ENCODE measurements at regions not wholly inside any gene's neighbourhood (a gene's known extent, or its start where the extent isn't known, plus 50 kb on each side); places are given as distances from the start of the nearest gene placed in this dataset.

DNA sequence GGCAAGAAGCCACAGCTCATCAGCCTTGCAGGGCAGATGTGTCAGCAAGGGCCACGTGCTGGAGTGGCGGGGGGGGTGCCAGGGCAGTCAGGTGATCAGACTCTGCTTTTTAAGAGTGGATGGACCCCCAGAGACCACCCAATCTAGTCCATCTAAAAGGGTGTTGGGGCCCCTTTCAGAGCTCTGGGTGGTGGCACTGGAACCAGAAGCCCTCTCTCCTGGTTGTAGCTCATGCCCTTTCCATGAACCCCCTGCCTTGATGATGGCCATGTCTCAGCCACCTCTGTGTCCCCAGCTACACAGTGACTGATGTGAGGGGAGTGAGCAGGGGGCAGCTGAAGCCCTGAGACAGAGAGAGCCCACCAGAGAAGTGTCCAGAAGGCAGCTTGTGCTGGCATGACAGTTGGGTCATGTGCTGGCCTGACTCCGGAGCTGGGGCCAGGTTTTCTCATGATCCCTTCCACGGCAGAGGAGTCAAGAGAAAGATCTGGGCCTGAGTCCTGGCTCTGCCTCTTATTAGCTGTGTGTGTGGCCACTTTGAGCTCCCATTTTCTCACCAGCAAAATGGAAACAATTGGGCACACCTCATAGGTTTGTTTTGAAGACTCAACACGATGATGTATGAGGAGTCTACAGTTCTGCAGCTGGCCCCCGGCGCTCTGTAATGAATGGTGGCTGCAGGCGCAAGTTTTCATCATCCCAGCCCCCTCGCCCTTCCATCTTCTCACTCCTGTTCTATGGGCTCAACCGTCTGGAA is 195.7 kb downstream of the ZFP36L2 start:
- no peaks in the 10 kb centered on the region for H3K27me3 ChIP-seq (ENCODE audit: control insufficient read depth, insufficient read depth, low read length)
- H3K36me3 ChIP-seq (ENCODE audit: insufficient read depth, low read length) = no peaks in the 10 kb centered on the region
- H3K4me3 ChIP-seq (ENCODE audit: low read length) = no peak overlapping the region
- H3K4me1 ChIP-seq (ENCODE audit: control insufficient read depth, insufficient read depth, low read length) = peaks cover 13% of the 10 kb centered on the region
- H3K9me3 ChIP-seq (replicated peaks; ENCODE audit: low read length) = no peaks in the 10 kb centered on the region
- H3K4me2 ChIP-seq (ENCODE audit: low read length) = no peak overlapping the region
- no peak overlapping the region for H3K9ac ChIP-seq (ENCODE audit: low read depth, low read length)

DNA sequence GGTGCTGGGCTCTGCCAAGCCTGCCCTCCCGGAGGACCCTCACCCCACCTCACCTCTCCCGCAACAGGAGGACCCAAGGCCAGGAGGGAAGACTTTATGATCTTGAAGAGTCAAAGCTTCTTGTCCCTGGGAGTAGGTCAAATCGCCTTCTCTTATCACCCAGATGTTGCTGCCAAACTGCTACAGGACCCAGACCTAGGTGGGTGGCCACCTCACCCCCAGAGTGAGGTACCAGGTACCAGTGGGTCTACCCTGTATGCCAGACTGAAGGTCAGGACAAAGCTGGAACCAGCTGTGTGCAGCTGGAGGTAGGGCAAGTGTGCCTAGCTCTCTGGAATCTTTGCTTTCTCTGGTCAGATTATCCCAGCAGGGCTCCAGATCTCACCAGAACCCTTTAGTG is 197.2 kb downstream of the ZFP36L2 start:
- Histone ChIP-seq H3K4me1 (ENCODE audit: control insufficient read depth, insufficient read depth, low read length) (peaks cover 23% of the 10 kb centered on the region), H3K4me2 (ENCODE audit: low read length) (no peak overlapping the region), H3K36me3 (ENCODE audit: insufficient read depth, low read length) (no peaks in the 10 kb centered on the region), H3K9ac (ENCODE audit: low read depth, low read length) (no peak overlapping the region), H3K4me3 (ENCODE audit: low read length) (no peak overlapping the region), H3K9me3 (replicated peaks; ENCODE audit: low read length) (no peaks in the 10 kb centered on the region), H3K27me3 (ENCODE audit: control insufficient read depth, insufficient read depth, low read length) (no peaks in the 10 kb centered on the region)

DNA sequence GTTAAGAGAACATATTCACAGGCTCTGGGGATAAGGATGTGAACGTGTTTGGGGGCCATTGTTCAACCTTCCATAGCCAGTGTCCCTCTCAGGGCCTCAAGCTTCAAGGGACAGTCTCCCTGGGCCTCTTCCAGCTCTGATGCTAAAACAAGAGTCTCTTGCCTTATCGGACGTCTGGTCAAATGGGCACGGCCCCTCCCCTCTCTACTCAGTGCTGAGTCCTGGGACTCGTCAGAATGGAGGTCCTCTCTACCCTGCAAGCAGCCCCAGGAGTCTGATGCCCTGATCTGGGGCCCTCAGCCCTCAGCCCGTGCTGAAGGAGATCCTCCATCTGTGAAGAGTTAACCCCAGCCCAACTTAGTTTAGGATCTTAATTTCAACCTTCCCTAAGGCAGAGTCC is 198.2 kb downstream of the ZFP36L2 start:
- Histone ChIP-seq H3K9me3 (replicated peaks; ENCODE audit: low read length) (no peaks in the 10 kb centered on the region), H3K4me1 (ENCODE audit: control insufficient read depth, insufficient read depth, low read length) (peaks cover 23% of the 10 kb centered on the region)

DNA sequence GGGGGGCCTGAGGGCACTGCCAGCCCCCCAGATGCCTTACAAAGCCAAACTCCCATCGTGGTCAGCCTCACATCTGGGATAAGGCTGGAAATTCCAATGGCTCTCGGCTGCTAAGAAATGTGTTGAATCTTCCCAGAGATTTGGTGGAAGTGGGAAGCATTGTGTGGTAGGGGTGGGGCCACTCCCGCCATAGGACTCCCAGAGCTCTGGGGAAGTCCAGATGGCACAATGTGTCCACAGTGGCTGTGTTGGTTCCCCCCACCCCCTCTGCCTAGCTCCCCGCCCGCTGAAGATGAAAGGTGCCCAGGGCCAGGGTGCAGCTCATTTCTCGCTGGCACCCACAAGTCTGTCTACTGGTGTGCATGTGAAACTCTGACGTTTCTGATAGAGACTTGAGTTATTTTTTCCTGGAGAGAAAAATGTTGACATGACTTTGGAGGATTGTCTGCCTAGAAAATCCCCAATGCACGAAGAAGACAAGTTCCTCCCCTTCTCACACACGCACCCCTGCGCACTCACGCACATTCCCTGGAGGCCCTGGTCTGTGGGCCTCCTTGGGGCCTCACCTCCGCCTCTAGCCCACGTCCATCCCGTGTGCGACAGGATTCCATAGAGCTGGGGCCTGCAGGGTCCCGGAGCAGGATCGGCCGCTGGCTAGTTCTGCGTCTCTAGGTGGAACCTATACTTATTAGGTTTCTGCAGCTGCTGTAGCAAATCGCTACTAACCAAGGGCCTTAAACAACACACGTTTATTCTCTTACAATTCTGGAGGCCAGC is 199.1 kb downstream of the ZFP36L2 start:
- Histone ChIP-seq H3K4me3 (ENCODE audit: low read length) (no peak overlapping the region), H3K4me1 (ENCODE audit: control insufficient read depth, insufficient read depth, low read length) (peaks cover 14% of the 10 kb centered on the region), H3K36me3 (ENCODE audit: insufficient read depth, low read length) (no peaks in the 10 kb centered on the region), H3K27me3 (ENCODE audit: control insufficient read depth, insufficient read depth, low read length) (no peaks in the 10 kb centered on the region), H3K9ac (ENCODE audit: low read depth, low read length) (no peak overlapping the region), H3K9me3 (replicated peaks; ENCODE audit: low read length) (peaks cover 2% of the 10 kb centered on the region), H3K4me2 (ENCODE audit: low read length) (no peak overlapping the region)

More for the DNA sequence above, 198.2 kb downstream of the ZFP36L2 start:
- Histone ChIP-seq H3K27me3 (ENCODE audit: control insufficient read depth, insufficient read depth, low read length) (no peaks in the 10 kb centered on the region), H3K4me2 (ENCODE audit: low read length) (no peak overlapping the region), H3K36me3 (ENCODE audit: insufficient read depth, low read length) (no peaks in the 10 kb centered on the region), H3K4me3 (ENCODE audit: low read length) (no peak overlapping the region), H3K9ac (ENCODE audit: low read depth, low read length) (no peak overlapping the region)

DNA sequence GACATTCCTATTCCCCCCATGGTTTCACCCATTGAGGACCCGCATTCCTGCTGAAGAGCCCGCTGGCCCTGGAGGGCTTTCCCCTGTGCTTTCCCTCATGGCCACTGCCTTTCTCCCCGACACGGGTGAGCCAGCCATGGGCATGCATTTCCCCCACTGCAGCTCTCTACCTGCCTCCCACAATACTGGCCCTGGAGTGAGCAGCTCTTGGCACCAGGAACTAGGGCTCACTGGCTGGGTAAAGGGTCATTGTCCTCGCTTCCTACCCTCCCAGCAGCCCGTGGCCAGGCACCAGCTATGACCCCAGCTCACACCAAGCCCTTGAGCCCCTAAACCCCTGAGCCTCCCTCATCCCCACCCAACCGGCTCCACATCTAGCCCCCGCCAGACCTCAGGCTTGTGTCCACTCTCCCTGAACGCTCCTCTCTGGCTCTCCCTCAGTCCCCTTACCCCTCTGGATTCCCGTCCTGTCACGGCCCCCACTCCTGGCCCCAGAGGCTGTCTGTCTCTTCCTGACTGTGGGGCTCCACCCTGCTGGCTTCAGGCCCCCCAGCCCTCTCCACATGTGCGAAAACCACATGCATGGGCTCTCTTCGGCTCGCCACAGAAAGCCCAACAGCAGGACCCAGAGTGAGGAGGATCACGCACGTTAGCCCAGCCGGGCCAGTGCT is 199.8 kb downstream of the ZFP36L2 start:
- Histone ChIP-seq H3K9me3 (replicated peaks; ENCODE audit: low read length) (peaks cover 8% of the 10 kb centered on the region), H3K4me1 (ENCODE audit: control insufficient read depth, insufficient read depth, low read length) (peaks cover 10% of the 10 kb centered on the region), H3K4me3 (ENCODE audit: low read length) (no peak overlapping the region), H3K4me2 (ENCODE audit: low read length) (no peak overlapping the region), H3K36me3 (ENCODE audit: insufficient read depth, low read length) (no peaks in the 10 kb centered on the region), H3K9ac (ENCODE audit: low read depth, low read length) (no peak overlapping the region), H3K27me3 (ENCODE audit: control insufficient read depth, insufficient read depth, low read length) (no peaks in the 10 kb centered on the region)

DNA sequence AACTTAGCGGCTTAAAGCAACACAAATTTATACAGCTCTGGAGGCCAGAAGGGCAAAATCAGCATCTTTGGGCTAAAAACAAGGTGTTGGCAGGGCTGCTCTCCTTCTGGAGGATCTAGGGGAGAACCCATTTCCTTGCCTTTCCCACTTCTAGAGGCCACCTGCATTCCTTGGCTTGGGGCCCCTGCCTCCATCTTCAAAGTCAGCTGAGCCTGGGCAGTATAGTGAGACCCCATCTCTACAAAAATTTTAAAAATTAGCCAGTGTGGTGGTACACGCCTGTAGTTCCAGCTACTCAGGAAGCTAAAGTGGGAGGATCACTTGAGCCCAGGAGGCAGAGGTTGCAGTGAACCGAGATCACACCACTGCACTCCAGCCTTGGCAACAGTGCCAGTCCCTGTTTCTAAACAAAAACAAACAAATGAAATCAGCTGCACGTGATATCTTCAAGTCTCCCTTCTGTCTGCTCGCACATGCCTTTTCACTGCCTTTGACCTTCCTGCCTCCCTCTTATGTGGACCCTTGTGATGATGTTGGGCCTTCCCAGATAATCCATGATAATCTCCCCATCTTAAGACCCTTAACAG is 200.6 kb downstream of the ZFP36L2 start:
- no peaks in the 10 kb centered on the region for H3K27me3 ChIP-seq (ENCODE audit: control insufficient read depth, insufficient read depth, low read length)
- H3K9me3 ChIP-seq (replicated peaks; ENCODE audit: low read length) = peaks cover 8% of the 10 kb centered on the region
- no peaks in the 10 kb centered on the region for H3K36me3 ChIP-seq (ENCODE audit: insufficient read depth, low read length)
- no peak overlapping the region for H3K4me3 ChIP-seq (ENCODE audit: low read length)
- H3K4me2 ChIP-seq (ENCODE audit: low read length) = no peak overlapping the region
- peaks cover 10% of the 10 kb centered on the region for H3K4me1 ChIP-seq (ENCODE audit: control insufficient read depth, insufficient read depth, low read length)
- no peak overlapping the region for H3K9ac ChIP-seq (ENCODE audit: low read depth, low read length)

DNA sequence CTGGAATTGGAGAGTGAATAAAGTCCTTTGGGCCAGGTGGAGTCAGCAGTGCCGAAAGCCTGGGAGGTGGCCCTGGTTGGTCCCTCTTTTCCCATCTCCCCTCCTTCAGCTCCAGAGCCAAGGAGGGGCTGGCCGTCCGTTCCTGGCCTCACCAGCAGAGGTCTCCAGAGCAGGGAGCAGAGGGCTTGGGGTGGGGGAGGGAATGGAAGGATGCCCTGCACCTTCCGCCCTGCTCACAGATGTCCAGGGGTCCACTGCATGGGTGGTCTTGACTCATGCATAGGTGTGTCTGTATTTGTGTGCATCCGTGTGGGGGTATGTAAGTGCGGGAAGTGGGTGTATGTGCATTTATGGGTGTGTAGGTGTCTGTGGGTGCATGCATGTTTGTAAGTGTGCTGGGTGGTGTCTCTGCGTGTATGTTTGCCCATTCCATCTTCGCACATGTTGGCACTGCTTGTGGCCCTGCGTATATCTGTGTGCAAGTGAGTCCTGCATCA is 201.8 kb downstream of the ZFP36L2 start:
- Histone ChIP-seq H3K9ac (ENCODE audit: low read depth, low read length) (no peak overlapping the region), H3K4me3 (ENCODE audit: low read length) (no peak overlapping the region), H3K4me2 (ENCODE audit: low read length) (no peak overlapping the region), H3K27me3 (ENCODE audit: control insufficient read depth, insufficient read depth, low read length) (no peaks in the 10 kb centered on the region), H3K4me1 (ENCODE audit: control insufficient read depth, insufficient read depth, low read length) (peaks cover 10% of the 10 kb centered on the region), H3K36me3 (ENCODE audit: insufficient read depth, low read length) (no peaks in the 10 kb centered on the region), H3K9me3 (replicated peaks; ENCODE audit: low read length) (peaks cover 8% of the 10 kb centered on the region)

DNA sequence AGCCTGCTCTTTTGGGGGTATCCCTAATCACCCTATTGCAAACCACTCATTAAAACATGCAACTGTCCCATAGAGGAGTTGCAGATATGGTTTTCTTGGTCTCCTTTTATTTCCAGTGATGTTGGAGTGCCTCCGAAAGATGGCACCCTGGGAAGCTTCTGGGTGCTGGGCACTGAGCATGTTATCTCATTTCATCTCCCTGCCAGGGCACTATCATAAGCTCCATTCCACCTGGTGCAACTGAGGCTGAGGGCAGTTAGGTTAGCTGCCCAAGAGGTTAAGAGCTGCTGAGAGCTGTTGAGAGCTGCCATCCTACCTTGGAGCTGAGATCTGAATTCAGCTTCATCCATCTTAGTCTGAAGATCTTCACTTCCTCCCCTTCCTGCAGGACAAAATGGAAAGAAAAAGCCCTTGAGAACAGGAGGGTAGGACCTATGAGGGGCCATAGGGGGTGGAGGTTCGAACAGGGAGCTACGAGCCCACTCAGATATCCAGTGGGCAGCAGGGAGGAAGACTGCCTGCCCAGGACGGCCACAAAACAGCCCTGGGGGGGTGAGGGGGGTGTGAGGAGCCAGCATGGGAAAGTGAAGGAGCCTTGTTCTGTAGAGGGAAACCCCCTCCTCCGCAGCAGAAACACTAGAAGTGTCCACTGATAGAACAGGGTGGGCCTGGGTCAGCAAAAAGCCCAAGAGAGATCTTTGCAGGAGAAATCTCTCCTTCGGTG is 202.5 kb downstream of the ZFP36L2 start:
- Histone ChIP-seq H3K4me2 (ENCODE audit: low read length) (no peak overlapping the region), H3K9me3 (replicated peaks; ENCODE audit: low read length) (peaks cover 8% of the 10 kb centered on the region), H3K4me3 (ENCODE audit: low read length) (no peak overlapping the region), H3K36me3 (ENCODE audit: insufficient read depth, low read length) (no peaks in the 10 kb centered on the region), H3K27me3 (ENCODE audit: control insufficient read depth, insufficient read depth, low read length) (no peaks in the 10 kb centered on the region), H3K4me1 (ENCODE audit: control insufficient read depth, insufficient read depth, low read length) (peaks cover 10% of the 10 kb centered on the region), H3K9ac (ENCODE audit: low read depth, low read length) (no peak overlapping the region)

DNA sequence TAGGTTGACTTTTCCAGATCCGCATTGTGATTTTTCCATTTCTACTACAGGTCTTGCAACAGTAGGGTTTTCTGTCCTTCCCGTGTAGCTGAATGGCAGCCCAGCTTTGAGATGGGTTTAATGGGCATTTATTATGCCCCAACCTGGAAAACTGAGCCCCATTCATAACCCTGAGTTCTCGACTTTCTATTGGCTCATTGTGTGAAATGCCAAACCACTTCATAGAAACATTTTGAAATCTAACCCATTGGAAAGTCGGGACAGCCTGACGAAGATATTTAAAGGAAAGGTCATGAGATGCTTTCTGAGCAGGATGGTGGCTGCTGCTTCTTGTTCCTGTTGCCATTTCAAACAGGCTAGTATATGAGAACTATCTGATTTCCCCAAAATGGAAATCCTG is 203.5 kb downstream of the ZFP36L2 start:
- H3K4me1 ChIP-seq (ENCODE audit: control insufficient read depth, insufficient read depth, low read length) = peaks cover 18% of the 10 kb centered on the region
- no peak overlapping the region for H3K4me3 ChIP-seq (ENCODE audit: low read length)
- H3K27me3 ChIP-seq (ENCODE audit: control insufficient read depth, insufficient read depth, low read length) = no peaks in the 10 kb centered on the region
- no peak overlapping the region for H3K4me2 ChIP-seq (ENCODE audit: low read length)
- no peaks in the 10 kb centered on the region for H3K36me3 ChIP-seq (ENCODE audit: insufficient read depth, low read length)
- H3K9ac ChIP-seq (ENCODE audit: low read depth, low read length) = no peak overlapping the region
- peaks cover 8% of the 10 kb centered on the region for H3K9me3 ChIP-seq (replicated peaks; ENCODE audit: low read length)

DNA sequence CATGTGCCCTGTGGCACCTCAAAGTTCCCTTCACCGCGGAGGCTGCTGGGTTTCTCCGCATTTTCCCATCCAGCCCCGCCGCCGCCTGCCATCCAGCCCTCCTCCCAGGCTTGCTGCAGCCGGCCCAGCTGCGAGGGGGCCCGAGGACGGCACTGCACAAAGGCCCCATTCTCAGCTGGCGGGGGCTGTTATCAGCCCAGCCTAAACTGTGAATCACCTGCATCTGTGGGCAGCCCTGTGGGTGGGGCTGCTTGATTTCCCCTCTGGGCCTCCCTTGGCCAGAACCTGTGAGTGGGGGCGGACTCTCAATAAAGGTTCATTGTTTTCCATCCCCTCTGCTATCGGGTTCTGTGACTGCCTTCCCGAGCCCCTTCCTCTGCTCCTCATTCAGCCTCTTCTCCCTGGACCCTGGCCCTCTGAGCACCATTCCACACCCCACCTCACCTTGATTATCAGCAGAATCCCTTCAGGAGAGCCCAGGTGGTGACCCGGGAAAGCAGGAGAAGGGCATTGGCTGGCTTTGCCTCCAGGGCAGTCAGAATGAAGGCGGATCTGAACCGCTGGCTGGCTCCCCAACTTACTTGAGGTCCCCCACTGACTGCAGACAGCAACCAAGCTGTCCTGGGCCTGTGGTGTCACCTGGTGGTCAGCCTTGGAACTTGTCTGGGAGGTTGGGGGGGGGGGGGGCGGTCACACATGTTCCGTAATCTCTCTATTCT is 204.5 kb downstream of the ZFP36L2 start:
- H3K9me3 ChIP-seq (replicated peaks; ENCODE audit: low read length) = peaks cover 8% of the 10 kb centered on the region
- no peak overlapping the region for H3K4me2 ChIP-seq (ENCODE audit: low read length)
- H3K27me3 ChIP-seq (ENCODE audit: control insufficient read depth, insufficient read depth, low read length) = no peaks in the 10 kb centered on the region
- H3K4me3 ChIP-seq (ENCODE audit: low read length) = no peak overlapping the region
- peaks cover 19% of the 10 kb centered on the region for H3K4me1 ChIP-seq (ENCODE audit: control insufficient read depth, insufficient read depth, low read length)
- no peak overlapping the region for H3K9ac ChIP-seq (ENCODE audit: low read depth, low read length)
- H3K36me3 ChIP-seq (ENCODE audit: insufficient read depth, low read length) = no peaks in the 10 kb centered on the region
